ENCODE measurements at regions not wholly inside any gene's neighbourhood (a gene's known extent, or its start where the extent isn't known, plus 50 kb on each side); places are given as distances from the start of the nearest gene placed in this dataset.

DNA sequence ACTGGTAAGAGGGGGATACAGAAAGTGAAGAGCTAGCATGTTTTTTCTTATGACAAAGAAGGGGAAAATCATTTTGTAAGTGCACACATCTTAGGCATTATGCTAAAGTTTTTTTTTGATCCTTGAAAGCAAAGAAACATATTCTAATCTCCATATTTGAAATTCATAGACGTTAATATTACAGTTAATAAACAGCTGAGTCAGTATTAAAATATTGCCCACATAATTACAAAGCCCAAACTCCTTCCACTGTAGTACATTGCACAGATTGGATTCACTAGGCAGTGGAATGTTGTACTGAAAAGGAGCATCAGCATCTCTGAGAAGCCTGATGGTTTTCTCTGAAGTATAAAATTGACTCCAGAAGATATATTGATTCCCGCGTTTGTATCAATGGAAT, 122.6 kb downstream of the ISOC1 start:
- WGBS, 2 donors: 81 to 90% methylated on average over 3 of the region's 3 CpGs
- Histone ChIP-seq H3K4me3 (no peak overlapping the region), H3K27ac (no peak overlapping the region), H3K4me1 (no peaks in the 10 kb centered on the region), H3K27me3 (no peaks in the 10 kb centered on the region), H3K36me3 (replicated peaks in 1 of 2; ENCODE audit: insufficient read depth in 1 of 2, low read depth in 2 of 2) (no peaks in the 10 kb centered on the region), H3K9me3 (no peaks in the 10 kb centered on the region)
- TF ChIP-seq, protein P1, sequence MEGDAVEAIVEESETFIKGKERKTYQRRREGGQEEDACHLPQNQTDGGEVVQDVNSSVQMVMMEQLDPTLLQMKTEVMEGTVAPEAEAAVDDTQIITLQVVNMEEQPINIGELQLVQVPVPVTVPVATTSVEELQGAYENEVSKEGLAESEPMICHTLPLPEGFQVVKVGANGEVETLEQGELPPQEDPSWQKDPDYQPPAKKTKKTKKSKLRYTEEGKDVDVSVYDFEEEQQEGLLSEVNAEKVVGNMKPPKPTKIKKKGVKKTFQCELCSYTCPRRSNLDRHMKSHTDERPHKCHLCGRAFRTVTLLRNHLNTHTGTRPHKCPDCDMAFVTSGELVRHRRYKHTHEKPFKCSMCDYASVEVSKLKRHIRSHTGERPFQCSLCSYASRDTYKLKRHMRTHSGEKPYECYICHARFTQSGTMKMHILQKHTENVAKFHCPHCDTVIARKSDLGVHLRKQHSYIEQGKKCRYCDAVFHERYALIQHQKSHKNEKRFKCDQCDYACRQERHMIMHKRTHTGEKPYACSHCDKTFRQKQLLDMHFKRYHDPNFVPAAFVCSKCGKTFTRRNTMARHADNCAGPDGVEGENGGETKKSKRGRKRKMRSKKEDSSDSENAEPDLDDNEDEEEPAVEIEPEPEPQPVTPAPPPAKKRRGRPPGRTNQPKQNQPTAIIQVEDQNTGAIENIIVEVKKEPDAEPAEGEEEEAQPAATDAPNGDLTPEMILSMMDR (IDR thresholded peaks at IDR 0.05): no peak
- ATAC-seq (no peak), DNase-seq (no peak)
- intact Hi-C loops (cut with DNase I): no loop called here

DNA sequence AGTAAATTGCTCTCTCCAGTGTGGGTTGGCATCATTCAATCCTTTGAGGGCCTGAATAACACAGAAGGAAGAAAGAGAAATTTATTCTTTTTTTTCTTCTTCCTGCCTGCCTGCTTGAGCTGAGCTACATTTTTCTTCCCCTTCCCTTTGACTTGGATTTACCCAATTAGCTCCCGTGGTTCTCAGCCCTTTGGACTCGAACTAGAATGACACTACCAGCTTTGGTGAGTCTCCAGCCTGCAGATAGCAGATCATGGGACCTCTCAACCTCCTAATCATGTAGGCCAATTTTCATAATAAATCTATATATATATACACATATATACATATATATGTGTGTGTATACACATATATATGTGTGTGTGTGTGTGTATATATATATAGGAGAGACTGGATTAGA, 128.6 kb downstream of the ISOC1 start:
- 52 to 74% methylated on average over 2 of the region's 2 CpGs for WGBS, 2 donors
- TF ChIP-seq, protein P1 (IDR thresholded peaks at IDR 0.05): no peak
- TF ChIP-seq POLR2A (IDR thresholded peaks at IDR 0.05): no peak
- Histone ChIP-seq H3K36me3 (replicated peaks in 1 of 2; ENCODE audit: insufficient read depth in 1 of 2, low read depth in 2 of 2) (no peaks in the 10 kb centered on the region), H3K27me3 (no peaks in the 10 kb centered on the region), H3K4me3 (no peak overlapping the region), H3K9me3 (no peaks in the 10 kb centered on the region), H3K27ac (no peak overlapping the region), H3K4me1 (no peaks in the 10 kb centered on the region)
- ATAC-seq: no peak
- intact Hi-C loops (cut with DNase I): no loop called here
- DNase-seq: no peak

DNA sequence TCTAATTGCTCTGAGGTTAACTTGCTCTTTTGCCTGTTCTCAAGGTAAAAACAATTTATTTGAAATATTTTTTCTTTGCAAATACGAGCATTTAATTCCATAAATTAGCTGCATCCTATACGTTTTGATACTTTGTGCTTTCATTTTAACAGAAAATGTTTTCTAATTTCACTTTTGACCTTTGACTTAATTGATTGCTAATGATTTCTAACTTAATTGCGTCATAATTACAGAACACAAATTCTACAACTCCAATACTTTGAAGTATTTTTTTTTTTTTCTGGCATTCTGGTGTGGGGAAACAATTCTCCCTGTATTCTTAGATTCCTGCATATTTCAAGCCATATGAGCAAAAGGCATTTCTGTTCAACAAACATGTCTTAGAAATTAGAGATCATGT, 134.0 kb downstream of the ISOC1 start:
- intact Hi-C loops (cut with DNase I): no loop called here
- Histone ChIP-seq H3K9me3 (no peaks in the 10 kb centered on the region), H3K27me3 (no peaks in the 10 kb centered on the region), H3K36me3 (replicated peaks in 1 of 2; ENCODE audit: insufficient read depth in 1 of 2, low read depth in 2 of 2) (no peaks in the 10 kb centered on the region), H3K4me1 (no peaks in the 10 kb centered on the region), H3K27ac (no peak overlapping the region), H3K4me3 (no peak overlapping the region)
- no peak for ATAC-seq
- 80 to 87% methylated on average over 3 of the region's 3 CpGs for WGBS, 2 donors
- no peak for DNase-seq
- TF ChIP-seq, protein P1 (IDR thresholded peaks at IDR 0.05): no peak
- no peak for TF ChIP-seq POLR2A (IDR thresholded peaks at IDR 0.05)

DNA sequence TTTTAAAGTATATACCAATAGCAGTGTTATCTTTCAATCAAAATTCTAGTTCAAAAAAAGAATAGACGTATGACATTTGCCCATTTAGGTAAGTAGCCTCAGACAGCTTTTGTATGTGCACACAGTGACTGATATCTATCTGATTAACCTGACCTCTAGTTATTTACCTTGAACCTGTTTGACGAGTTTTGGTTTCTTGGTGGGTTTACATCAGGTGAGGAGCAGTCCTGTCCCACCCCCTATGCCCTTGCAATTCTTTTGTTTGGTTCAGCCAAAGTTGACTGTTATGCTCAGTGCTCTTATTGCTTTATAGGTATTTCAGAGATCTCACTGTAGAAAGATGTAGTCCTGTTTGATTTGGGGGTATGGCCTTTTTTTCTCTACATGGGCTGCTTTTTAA, 147.2 kb downstream of the ISOC1 start:
- H3K9me3 ChIP-seq: no peaks in the 10 kb centered on the region
- no peaks in the 10 kb centered on the region for H3K36me3 ChIP-seq (replicated peaks in 1 of 2; ENCODE audit: insufficient read depth in 1 of 2, low read depth in 2 of 2)
- TF ChIP-seq, protein P1 (IDR thresholded peaks at IDR 0.05): no peak
- no peak for TF ChIP-seq POLR2A (IDR thresholded peaks at IDR 0.05)
- H3K27ac ChIP-seq: no peak overlapping the region
- DNase-seq (no peak), ATAC-seq (no peak)
- no peaks in the 10 kb centered on the region for H3K27me3 ChIP-seq
- H3K4me3 ChIP-seq: no peak overlapping the region
- intact Hi-C loops (cut with DNase I): no loop called here
- H3K4me1 ChIP-seq: no peaks in the 10 kb centered on the region
- 17 to 20% methylated on average over 2 of the region's 2 CpGs for WGBS, 2 donors

DNA sequence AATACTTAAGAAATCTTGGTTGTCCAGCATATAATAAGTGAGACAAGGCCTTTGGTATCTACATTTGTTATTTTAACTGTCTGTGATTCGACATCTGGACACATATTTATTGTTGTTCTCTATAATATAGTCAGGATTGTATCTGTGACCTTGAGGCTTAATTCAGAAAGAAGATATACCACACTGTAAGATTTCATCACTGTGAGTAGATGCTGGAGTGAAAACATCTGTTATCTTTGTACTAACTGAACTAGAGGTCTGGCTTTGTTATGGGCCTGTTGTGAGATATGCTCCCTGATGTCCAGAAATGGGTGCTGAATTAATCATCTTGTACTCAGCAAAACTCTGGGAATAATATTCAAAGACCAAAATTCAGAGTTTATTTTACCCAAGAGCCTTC, 148.5 kb downstream of the ISOC1 start:
- intact Hi-C loops (cut with DNase I): no loop called here

More for the DNA sequence above, 148.5 kb downstream of the ISOC1 start:
- no peak for DNase-seq
- H3K4me3 ChIP-seq: no peak overlapping the region
- ATAC-seq: no peak
- H3K27ac ChIP-seq: no peak overlapping the region
- WGBS, 2 donors: 66 to 67% methylated on average over 1 of the region's 1 CpG
- H3K27me3 ChIP-seq: no peaks in the 10 kb centered on the region
- no peaks in the 10 kb centered on the region for H3K9me3 ChIP-seq
- no peaks in the 10 kb centered on the region for H3K36me3 ChIP-seq (replicated peaks in 1 of 2; ENCODE audit: insufficient read depth in 1 of 2, low read depth in 2 of 2)
- no peaks in the 10 kb centered on the region for H3K4me1 ChIP-seq
- TF ChIP-seq POLR2A (IDR thresholded peaks at IDR 0.05): no peak
- TF ChIP-seq, protein P1 (IDR thresholded peaks at IDR 0.05): no peak
